GM12892 (cell line): ENCODE measurements at regions not wholly inside any gene's neighbourhood (a gene's known extent, or its start where the extent isn't known, plus 50 kb on each side); places are given as distances from the start of the nearest gene placed in this dataset.

Source experiments
- POLR2A ChIP-seq: IDR thresholded peaks from 2 replicates; pipeline ENCODE4 v1.6.1; 2011; ENCODE audit warnings: low read depth, low read length, control low read depth
- TAF1 ChIP-seq: IDR thresholded peaks from 2 replicates; pipeline ENCODE4 v1.6.1; 2011; ENCODE audit warnings: low read depth, mild to moderate bottlenecking, control low read depth, low read length, borderline replicate concordance

DNA sequence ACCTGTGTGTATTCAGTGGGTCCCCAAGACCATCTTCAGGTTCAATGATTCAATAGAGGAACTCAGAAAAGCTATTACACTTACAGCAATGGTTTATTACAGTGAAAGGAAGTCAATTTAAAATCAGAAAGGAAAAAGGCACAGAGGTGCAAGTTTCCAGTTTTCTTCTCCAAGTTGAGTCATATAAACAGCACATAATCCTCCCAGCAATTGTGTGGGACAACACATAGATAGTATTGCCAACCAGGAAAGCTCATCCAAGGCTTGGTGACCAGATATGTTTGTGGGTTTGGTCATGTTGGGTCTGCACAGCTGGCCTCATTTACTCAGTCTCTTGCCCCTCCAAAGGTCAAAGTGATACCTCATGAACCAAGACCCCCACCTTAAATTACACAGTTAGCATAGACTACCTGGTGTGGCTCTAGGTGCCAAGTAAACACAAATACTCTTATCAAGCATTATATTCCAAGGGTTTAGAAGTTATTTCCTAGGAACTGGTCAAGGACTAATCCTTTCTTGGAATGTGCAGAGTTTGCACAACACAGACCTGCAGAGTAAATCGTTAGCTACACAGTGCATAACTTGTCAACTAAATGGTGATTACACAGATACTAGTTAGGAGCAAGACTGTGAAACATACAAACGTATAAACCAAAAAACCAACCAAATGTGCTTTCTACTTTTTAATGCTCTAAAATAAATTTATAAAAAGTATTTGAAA, 777.3 kb downstream of the PCDH18 start:
- TF ChIP-seq POLR2A (no peak), TAF1 (no peak)
